T follicular helper cell (primary cell): ENCODE measurements at regions not wholly inside any gene's neighbourhood (a gene's known extent, or its start where the extent isn't known, plus 50 kb on each side); places are given as distances from the start of the nearest gene placed in this dataset.

Experiments used
- DNase-seq: peaks from one replicate; pipeline ENCODE4 v3.0.0-alpha.2; 2020; ENCODE audit warnings: low read depth

DNA sequence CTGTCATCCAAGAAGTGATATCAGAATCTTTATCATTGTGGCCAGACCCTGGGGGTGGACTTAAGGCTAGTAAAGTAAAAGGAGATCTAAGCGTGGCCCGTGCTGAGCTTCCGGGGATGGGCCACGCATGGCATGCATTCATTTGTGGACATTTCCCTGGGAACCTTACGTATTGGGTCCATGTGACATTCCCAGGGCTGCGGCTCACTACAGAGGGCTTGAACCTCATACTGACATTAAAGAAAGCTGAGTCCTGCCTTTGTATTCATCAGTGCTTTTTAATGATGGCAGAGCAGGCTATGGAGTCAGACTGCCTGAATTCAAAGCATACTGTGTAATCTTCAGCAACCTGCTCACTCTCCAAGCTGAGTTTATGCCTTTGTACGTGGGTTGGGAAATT lies 152.2 kb upstream of the AFDN start:
- DNase-seq: no peak

DNA sequence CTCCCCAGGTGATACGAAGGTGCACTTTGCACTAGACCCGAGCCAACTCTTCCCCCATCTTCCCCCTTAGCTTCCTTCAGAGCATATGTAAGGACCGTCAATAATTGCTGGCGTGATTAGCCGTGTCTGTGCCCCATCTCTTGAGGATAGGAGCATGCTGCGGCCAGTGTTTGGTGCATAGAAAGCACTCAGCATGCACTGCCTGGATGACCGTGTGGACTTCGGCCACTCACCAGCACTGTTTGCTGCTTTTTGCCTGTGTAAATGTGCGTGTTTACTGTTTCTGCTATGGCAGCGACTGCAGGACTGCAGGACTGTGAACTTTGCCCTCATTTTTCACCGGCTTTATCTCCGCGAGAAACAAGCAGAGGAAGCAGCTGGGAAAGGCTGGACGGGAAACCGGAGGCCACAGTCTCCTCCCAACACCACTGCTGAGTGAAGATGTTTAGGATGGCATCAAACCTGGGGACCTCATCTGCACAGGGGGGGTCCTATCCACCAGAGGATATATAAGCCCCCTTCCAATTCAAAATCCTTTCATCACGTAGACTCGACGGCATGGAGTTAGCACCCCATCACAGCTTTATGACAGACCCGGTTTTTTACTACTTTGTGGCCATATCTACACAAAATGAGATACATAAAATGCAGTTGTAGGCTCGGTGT lies 150.6 kb upstream of the AFDN start:
- DNase-seq: no peak

DNA sequence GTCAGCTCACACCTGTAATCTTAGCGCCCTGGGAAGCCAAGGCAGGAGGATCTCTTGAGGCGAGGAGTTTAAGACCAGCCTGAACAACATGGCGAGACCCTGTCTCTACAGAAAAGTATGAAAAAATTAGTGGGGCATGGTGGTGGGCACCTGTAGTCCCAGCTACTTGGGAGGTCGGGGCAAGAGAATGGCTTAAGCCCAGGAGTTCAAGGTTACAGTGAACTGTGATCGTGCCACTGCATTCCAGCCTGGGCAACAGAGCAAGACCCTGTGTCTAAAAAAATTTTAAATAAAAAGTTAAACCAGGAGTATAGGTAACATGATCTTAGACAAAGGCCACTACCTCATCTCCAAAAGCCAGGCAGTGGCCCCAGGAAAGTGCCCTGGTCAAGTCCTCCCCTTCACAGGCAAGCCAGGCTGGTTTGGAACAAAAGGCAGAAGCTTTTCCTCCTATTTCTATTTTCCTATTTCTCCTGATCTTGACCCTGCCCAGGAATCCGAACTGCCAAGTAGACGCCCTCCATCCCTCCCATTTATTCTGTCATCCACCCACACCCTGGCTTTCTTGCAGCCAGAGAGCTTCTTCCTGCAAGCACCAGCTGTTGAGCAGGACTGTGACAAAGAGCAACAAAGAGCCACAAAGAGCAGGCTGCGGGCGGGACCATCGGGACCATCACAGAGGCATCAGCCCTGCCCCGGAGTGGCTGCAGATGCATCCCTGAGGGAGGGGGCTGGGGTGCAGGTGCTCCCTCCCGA lies 149.9 kb upstream of the AFDN start:
- DNase-seq: no peak

DNA sequence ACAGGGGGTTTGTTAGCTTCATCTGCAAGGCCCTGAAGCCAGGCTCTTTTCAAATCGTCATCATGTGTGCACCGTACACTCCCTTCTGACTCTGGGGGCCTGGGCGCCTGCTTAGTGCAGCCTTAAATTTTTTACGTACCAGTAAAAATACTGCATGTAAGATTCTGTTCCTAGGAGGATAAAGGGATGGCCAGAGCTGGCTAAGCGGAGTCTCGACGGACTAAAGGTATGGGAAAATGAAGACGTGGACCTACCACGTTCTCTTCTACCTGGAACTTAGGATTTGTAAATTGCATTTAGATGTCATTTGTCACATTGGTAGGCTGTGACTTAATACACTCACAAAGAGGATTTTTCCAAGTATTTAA lies 149.3 kb upstream of the AFDN start:
- DNase-seq: no peak

DNA sequence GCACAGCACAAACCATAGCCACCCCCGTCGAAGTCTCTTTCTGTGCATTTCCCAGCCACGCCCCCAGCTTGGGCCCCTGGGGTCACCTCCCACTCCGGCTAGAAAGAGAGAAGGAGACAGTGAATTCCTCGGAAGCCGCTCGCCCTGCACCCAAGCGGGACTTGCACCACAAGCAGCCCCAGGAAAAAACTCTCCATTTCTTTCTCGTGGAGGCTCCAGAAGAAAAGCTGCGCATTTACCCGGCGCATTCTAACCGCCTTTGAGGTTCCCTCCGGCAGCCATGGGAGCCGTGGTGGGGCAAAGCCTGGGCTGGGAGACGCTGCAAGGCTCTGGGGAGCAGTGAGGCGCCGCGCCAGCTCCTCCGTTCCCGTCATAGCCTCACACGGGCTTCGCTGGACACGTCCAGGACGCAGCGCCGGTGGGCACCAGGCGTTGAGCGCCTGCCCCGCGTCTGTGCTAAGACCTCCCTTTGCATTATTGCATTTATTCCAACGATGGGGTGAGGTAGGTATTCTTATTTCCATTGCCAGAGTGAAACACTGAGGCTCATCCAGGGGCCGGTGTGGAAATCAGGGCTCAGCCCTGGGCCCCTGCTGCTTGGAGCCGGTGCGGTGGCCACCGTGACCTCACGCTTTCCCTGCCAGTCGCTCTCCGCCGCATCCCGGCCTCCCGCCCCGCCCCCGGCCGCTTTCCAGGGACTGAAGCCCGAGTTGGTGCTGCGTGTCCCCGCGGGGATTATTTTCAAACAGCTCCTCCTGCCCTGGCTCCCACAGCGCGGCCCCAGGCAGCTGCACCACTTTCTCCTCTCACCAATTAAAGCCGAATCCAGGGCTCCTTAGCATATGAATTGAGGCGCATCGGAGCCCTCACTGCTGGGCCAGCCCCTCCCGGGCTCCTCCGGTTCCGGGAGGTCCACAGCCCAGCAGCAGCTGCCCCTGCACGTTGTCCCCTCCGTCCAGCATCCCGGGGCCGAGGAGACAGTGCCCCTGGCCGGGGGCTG lies 148.3 kb upstream of the AFDN start:
- no peak for DNase-seq

DNA sequence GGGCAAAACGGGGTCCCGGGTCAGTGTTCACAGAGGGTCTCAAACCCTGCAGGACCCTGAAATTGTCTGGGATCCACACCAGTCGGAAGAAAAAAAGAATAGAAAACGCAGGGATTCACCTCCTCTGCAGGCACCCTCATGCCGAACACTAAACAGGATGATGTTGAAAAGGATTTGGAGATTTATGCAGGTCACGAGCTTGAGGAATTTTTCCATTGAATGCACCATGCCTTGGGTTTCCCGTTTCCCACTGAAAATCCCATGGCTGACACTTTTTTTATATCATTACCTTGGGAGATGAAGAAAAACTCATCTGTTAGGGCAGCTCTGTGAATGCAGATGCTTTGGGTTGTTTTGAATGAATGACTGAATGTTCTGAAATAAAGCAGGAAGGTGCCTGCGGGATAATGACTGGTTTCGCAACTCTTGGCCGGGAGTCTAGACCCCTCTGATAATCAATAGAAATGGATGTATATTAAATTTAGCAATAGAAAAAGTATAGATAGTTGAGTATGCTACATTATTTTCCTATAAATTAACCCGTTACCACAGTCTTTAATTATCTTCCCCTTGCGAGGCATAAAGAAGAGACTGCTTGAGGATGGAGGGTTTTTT lies 147.5 kb upstream of the AFDN start:
- DNase-seq: no peak

DNA sequence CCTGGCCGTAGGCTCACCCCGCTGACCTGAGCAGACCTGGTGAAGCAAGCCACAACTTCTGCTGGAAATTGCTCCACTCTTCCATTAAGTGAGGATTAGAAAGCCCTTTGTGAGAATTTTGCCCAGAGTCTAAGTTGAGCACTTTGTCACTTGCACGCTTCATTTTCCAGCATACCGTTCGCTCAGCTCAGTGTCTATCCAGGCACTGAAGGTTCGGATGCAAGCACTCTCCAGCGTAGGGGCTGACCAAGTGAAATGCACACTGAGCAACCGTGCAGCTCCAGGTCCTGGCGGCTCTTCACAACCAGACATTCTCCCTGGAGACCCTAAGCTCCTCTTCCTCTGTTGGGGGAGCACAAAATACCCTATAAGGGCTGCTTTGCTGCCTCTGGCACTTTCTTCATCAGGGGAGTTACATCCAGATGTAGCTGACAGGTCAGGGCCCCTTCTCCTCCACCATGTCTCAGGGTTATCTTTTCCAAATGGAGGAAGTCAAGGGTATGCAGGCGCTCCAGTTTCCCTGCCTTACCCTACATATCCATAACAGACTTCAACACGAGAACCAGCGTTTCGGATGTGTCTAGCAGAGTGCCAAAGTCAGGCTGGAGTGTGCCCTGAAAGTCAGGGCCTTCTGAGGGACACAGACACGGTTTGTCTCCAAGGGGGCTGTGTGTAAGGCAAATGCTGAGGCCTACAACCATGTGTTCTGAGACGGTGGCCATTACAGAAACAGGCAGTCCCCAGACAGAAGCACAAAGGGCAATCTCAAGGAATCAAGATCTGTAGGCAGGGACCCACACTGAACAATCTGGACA lies 146.7 kb upstream of the AFDN start:
- DNase-seq: no peak

DNA sequence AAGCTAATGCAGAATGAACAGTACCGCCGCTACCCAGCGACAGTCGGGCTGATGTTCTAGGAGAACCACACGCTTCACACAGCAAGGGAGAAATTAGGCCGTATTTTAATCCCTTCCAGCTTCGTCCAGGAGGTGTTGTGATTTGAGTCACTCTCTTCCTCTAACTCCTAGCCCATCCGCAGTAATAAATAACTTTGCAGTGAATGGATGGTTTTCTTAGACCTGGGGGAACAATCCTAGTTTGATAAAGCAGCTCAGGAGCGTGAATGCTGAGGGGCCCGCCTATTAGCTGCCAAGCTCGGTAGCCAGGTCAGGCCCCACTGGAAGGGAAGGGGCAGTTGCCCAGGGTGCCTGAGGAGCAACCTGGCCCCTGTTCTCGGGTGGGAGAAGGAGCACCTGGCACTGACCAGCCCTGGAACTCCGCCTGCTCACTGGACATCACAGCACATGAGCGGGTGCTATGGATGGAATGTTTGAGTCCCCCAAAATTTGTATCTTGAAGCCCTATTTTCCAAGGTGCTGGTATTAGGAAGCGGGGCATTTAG lies 146.0 kb upstream of the AFDN start:
- DNase-seq: no peak

DNA sequence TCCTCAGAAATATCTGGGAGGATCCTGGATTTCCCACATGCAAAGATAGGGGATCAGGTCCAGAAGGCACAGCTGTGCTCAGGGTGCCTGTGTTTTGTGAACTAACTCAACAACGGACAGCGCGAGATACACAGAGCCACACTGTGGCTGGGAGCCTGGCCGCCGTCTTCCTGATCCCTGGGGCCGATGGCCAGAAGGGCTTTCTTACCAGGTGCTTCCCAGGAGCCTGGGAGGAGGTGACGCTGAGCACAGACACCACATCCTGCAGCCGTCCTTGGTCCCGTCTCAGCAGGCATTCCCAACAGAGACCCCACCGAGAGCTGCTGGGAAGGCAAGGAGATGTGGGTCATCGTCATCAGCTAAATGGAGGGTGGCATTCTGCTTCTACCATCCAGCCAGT lies 144.6 kb upstream of the AFDN start:
- DNase-seq: no peak

DNA sequence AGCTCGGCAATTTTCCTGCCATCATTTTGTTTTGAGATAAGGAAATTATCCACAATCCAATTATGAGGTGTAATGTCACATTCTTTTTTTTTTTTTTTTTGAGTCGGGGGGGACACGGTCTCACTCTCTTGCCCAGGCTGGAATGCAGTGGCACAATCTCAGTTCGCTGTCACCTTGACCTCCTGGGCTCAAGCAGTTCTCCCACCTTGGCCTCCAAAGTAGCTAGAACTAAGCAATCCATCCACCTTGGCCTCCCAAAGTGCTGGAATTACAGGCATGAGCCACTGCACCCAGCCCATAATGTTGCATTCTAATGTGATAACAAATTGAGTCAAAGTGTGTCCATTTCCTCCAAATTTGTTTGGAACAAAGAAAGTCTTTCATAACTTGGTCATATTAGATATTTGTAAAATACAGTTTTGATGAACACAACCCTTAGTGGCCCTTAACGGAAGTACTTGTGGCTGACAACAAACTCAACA lies 144.1 kb upstream of the AFDN start:
- DNase-seq: no peak

DNA sequence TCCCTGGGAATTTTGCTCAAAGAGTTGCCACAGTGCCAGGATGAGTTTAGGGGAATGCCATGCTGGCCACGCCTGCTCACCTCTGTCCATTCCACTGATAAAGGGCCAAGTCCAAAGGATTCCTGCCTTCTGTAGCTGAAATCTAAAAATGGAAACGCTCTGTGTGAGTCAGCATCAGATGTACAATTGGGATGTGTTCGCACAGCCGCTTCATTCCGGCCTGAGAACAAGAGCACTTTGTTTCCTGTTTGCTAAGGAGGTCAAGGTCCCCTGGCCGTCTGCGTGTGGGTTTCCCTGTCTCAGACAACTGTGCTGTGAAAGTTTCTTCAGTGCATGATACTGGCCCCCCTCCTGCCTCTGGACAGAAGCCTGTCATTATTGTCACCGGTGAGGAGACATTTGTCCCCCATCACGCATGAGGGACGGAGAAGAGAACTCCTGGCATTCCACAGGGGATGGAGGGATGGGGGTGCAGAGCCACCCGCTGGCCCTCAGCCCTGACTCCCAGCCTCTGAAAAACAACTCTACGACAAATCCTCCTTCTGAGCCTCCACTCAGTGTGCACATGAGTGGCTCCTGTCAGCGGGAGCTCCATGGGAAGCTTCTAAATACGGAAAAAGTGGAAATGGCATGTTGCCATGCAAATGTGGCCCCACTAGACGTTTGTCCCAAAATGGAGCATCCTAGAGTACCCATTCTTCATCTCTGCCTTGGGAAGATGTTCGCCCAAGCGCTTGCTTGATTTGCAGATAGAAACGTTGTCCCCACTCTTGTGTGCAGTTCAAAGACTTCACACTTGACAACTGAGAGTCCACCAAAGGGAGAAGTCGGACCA lies 143.5 kb upstream of the AFDN start:
- DNase-seq: no peak

DNA sequence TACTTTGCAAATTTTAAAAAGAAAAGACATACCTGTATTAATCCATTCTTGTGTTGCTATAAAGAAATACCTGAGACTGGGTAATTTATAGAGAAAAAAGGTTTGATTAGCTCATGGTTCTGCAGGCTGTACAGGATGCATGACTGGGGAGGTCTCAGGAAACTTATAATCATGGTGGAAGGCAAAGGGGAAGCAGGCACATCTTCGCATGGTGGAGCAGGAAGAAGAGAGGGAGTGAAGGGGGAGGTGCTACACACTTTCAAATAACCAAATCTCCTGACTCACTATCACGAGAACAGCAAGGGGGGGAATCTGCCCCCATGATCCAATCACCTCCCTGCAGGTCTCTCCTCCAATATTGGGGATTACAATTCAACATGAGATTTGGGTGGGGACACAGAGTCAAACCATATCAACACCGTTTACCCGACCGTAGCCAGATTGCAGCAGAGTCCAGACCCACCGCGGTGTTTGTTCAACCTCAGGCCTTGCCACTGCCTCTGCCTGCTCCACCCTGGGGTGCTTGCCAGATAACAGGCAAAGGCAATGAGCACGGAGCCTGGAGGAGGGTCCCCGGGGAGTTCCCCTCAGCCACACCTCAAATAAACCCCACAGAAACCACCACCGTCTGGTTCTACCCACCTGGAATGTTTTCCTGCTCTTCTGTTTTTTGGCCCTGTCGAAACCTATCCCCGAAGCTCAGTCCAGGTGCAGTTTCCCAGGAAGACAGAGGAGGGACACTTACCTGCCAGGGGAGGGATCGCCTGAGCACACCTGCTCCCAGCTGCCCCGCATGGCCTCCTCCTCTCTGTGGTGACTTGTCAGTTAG lies 142.2 kb upstream of the AFDN start:
- no peak for DNase-seq

DNA sequence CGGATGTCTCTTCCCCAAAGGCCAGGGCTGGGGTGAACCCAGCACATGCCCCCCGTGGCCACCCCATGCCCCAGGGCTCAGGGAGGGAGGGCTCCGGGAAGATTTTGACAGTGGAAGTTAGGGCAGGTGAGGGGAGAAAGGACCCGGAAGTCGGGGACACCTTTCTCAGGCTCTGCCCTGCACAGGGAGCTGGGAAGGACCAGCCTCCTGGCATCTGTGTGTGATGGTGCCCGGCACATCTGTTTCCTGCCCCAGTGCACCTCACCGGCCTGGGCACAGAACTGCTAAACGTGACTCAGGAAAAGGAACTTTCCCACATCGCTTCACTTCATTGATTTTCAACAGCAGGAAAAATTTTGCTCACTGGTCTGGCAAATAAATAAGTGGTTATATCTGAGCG lies 141.1 kb upstream of the AFDN start:
- no peak for DNase-seq

DNA sequence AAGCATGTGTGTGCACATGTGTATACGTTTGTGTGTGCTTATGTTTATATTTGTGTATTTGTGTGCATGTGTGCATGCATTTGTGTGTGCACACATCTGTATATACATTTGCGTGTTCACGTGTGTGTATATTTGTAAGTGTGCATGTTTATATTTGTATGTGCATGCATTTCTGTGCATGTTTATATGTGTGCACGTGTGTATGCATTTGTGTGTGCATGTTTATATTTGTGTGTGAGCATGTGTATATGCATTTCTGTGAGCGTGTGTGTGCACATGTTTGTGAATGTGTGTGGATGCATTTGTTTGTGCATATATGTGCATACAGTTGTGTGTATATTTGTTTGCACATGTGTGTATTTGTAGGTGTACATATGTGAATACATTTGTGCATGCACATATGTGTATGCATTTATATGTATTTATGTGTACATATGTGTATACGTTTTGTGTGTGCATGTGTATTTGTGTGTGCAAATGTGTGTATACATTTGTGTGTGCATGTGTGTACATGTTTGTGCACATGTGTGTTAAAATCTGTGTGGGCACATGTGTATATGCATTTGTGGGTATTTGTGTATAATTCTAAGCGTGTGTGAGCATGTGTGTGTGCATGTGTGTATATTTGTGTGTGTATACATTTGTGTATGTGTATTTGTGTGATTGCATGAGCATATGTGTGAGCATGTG lies 140.4 kb upstream of the AFDN start:
- no peak for DNase-seq

DNA sequence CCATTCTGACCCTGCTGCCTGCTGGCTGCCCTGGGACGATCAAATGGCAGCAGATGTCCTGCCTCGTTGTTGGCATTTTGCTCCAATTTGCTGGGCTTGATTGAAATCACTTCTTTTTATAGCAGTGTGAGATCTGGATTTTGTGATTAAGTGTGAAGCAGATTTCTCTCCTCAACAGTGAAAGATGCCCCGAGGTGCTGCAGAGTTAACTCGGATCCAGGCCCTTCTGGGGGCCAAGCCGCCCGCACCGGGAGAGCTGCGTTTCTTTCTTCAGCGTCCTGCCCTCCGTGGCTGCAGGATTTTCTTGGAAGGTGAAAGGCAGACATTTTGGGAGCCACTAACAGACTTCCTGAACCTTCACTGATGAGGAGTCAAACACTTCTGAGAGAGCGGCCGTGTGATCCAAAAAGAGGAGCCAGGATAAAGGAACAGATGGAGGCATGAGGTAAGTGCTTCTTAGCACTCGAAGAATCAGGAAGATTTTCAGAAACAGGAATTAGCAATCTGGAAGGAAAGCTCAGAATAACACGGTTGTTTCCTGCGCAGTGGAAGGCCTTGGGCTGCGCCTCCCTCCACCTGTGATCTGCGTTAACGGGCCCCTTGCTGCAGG lies 139.5 kb upstream of the AFDN start:
- DNase-seq: no peak

DNA sequence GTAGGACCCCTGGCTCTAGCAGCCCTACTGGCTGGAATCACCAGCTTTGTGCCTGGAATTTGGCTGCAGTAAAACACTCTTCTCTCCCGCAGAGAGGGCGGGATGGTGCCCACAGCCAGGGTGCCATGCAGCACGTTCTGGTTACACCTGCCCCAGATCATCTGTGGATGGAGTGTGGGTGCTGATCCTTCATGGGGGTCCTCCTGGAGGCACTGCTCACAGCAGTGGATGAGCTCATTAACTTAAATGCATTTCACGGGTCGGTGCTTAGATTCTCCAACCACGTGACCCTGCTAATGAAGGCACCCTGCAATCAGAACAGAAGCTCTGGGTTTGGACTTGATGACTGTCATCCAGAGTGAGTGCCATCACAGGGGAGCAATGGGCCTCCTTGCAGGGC lies 138.6 kb upstream of the AFDN start:
- no peak for DNase-seq

DNA sequence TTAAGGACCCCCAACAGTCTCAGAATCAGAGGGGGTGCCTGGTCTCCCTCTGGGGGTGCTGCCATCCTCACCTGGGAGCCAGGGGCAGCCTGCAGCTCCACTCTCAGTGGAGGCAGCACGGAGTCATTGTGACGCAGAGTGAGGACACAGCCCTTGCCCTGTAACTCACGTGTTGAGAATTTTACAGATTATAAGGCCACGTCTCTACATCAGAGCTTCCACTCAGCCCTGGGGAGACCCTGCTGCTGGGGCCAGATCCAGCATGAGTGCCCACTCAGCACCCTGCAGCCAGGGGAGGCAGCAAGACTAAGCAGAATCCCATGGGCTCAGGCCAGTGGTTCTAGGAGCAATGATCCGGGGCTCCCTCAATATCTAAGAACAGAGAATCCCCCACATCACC lies 137.4 kb upstream of the AFDN start:
- no peak for DNase-seq

DNA sequence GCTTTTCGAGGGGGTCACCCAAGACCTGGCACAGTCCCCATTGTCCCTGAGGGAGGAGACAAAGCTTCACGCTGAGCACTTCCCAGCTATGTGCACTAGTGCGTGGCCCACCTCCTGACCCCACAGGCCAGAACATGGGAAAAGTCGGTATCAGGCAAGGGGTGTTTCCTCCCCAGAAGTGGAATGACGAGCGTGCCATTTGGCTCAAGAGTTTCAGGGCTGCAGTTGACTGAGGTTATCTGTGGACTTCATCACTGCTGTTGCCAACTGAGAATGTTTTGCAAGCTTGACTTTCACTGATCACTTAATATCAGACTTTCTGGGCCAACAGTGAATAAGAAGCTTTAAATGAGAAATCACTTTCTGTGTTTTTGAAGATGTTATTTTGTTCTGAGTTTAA lies 137.0 kb upstream of the AFDN start:
- DNase-seq: no peak
